ENCODE measurements at regions not wholly inside any gene's neighbourhood (a gene's known extent, or its start where the extent isn't known, plus 50 kb on each side); places are given as distances from the start of the nearest gene placed in this dataset.

- TF ChIP-seq CTCF (conservative IDR thresholded peaks at IDR 0.05 in 1 of 2, IDR thresholded peaks at IDR 0.05 in 1 of 2; ENCODE audit: extremely low read depth in 1 of 2, insufficient read depth in 1 of 2, low read depth in 1 of 2, low read length in 2 of 2): no peak
- no peak for TF ChIP-seq EZH2 (IDR thresholded peaks at IDR 0.05; ENCODE audit: borderline replicate concordance, low read length)
These were observed 221.0 kb upstream of the FOXF1 start for GRCh38 chr16:86289304-86289703.
